CD4-positive, alpha-beta T cell treated with Interleukin-17A for 1 hour (primary cell): ENCODE measurements at regions not wholly inside any gene's neighbourhood (a gene's known extent, or its start where the extent isn't known, plus 50 kb on each side); places are given as distances from the start of the nearest gene placed in this dataset.

Experiments used
- DNase-seq: peaks from one replicate; pipeline ENCODE4 v3.0.0-alpha.2; 2020

- no peak for DNase-seq
Measured at GRCh38 chr7:45973725-45974532, 52.9 kb upstream of the IGFBP3 start.

GRCh38 chr7:45972629-45973312 is 51.7 kb upstream of the IGFBP3 start:
- DNase-seq: no peak

GRCh38 chr7:45971661-45972175 is 50.6 kb upstream of the IGFBP3 start:
- no peak for DNase-seq

GRCh38 chr7:45971171-45971570 is 50.1 kb upstream of the IGFBP3 start:
- no peak for DNase-seq
